ENCODE measurements at regions not wholly inside any gene's neighbourhood (a gene's known extent, or its start where the extent isn't known, plus 50 kb on each side); places are given as distances from the start of the nearest gene placed in this dataset.

- H4K20me1 ChIP-seq (ENCODE audit: insufficient read depth), result no peaks in the 10 kb centered on the region
- H3K9ac ChIP-seq (ENCODE audit: low read length), result no peak overlapping the region
- H3K36me3 ChIP-seq (ENCODE audit: insufficient read depth, low read length), result no peaks in the 10 kb centered on the region
- H3F3A ChIP-seq (ENCODE audit: insufficient read depth, low read length, poor library complexity, severe bottlenecking), result no peaks in the 10 kb centered on the region
- no peak overlapping the region for H3K4me3 ChIP-seq (ENCODE audit: low read length)
- H3K9me3 ChIP-seq (ENCODE audit: low read length), result no peaks in the 10 kb centered on the region
- no peak overlapping the region for H3K27ac ChIP-seq (ENCODE audit: low read length)
- TF ChIP-seq MXI1 (conservative IDR thresholded peaks at IDR 0.05; ENCODE audit: poor library complexity, severe bottlenecking), result no peak
- TF ChIP-seq REST (IDR thresholded peaks at IDR 0.05; ENCODE audit: borderline replicate concordance), result no peak
- no peak for TF ChIP-seq EZH2 (IDR thresholded peaks at IDR 0.05; ENCODE audit: borderline replicate concordance, insufficient read depth, low read length, poor library complexity, severe bottlenecking)
- TF ChIP-seq POLR2AphosphoS5 (IDR thresholded peaks at IDR 0.05), result no peak
- no peaks in the 10 kb centered on the region for H3K9me2 ChIP-seq (ENCODE audit: insufficient read depth, low read length)
- H3K27me3 ChIP-seq (ENCODE audit: insufficient read depth, low read depth, low read length), result no peaks in the 10 kb centered on the region
- no peak overlapping the region for H2AFZ ChIP-seq (ENCODE audit: low read depth, low read length)
- H3K4me2 ChIP-seq (ENCODE audit: low read length), result no peak overlapping the region
- no peaks in the 10 kb centered on the region for H3K79me2 ChIP-seq (replicated peaks; ENCODE audit: insufficient read depth, low read length)
Observed at GRCh38 chr7:42744746-42745145, 167.1 kb downstream of the C7orf25 start.

DNA sequence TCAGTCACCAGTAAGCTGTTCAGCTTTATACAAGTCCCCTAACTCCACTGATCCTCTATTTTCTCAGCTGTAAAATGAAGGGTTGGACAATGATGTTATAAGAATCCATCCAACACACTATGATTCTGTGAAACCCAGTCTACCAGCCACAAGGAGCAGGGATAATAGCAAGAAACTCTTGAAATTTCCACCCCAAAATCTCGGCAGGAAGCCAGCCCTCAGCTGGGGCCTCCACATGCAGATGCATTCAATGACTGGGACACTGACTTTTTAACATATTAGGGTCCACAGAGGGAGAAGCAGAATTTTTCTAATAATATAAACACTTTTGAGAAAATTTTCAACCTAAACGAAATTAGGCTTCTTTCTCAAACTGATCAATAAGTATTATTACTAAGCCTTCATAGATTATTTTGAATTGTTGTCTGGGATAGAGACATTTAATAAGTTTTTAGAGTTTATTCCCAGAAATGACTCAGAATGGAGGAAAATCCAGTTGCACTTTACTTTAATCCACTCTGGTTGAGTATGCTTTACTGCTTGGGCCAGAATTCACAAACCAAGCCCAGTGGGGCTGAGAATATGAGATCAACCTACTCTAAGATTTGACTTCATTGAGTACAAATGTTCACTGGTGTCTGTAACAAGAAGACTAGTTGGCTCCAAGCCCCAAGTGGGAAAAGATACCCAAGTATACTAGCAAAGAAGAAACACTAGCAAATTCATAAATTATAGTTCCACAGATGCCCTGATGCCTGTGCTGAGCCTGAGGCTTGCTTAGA, 168.6 kb downstream of the C7orf25 start:
- no peak overlapping the region for H2AFZ ChIP-seq (ENCODE audit: low read depth, low read length)
- no peaks in the 10 kb centered on the region for H3F3A ChIP-seq (ENCODE audit: insufficient read depth, low read length, poor library complexity, severe bottlenecking)
- H3K4me3 ChIP-seq (ENCODE audit: low read length), result no peak overlapping the region
- H3K36me3 ChIP-seq (ENCODE audit: insufficient read depth, low read length), result no peaks in the 10 kb centered on the region
- H3K27me3 ChIP-seq (ENCODE audit: insufficient read depth, low read depth, low read length), result no peaks in the 10 kb centered on the region
- H4K20me1 ChIP-seq (ENCODE audit: insufficient read depth), result no peaks in the 10 kb centered on the region
- no peak overlapping the region for H3K4me2 ChIP-seq (ENCODE audit: low read length)
- no peak overlapping the region for H3K9ac ChIP-seq (ENCODE audit: low read length)
- no peaks in the 10 kb centered on the region for H3K9me2 ChIP-seq (ENCODE audit: insufficient read depth, low read length)
- no peaks in the 10 kb centered on the region for H3K9me3 ChIP-seq (ENCODE audit: low read length)
- H3K79me2 ChIP-seq (replicated peaks; ENCODE audit: insufficient read depth, low read length), result no peaks in the 10 kb centered on the region
- no peak for TF ChIP-seq MXI1 (conservative IDR thresholded peaks at IDR 0.05; ENCODE audit: poor library complexity, severe bottlenecking)
- TF ChIP-seq POLR2AphosphoS5 (IDR thresholded peaks at IDR 0.05), result no peak
- TF ChIP-seq TAF1 (IDR thresholded peaks at IDR 0.05; ENCODE audit: low read depth), result no peak
- TF ChIP-seq, protein P1, sequence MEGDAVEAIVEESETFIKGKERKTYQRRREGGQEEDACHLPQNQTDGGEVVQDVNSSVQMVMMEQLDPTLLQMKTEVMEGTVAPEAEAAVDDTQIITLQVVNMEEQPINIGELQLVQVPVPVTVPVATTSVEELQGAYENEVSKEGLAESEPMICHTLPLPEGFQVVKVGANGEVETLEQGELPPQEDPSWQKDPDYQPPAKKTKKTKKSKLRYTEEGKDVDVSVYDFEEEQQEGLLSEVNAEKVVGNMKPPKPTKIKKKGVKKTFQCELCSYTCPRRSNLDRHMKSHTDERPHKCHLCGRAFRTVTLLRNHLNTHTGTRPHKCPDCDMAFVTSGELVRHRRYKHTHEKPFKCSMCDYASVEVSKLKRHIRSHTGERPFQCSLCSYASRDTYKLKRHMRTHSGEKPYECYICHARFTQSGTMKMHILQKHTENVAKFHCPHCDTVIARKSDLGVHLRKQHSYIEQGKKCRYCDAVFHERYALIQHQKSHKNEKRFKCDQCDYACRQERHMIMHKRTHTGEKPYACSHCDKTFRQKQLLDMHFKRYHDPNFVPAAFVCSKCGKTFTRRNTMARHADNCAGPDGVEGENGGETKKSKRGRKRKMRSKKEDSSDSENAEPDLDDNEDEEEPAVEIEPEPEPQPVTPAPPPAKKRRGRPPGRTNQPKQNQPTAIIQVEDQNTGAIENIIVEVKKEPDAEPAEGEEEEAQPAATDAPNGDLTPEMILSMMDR (IDR thresholded peaks at IDR 0.05; ENCODE audit: poor library complexity, severe bottlenecking), result no peak
- TF ChIP-seq EP300 (conservative IDR thresholded peaks at IDR 0.05; ENCODE audit: poor library complexity, severe bottlenecking), result no peak
- TF ChIP-seq REST (IDR thresholded peaks at IDR 0.05; ENCODE audit: borderline replicate concordance), result no peak
- TF ChIP-seq SMC3 (conservative IDR thresholded peaks at IDR 0.05; ENCODE audit: poor library complexity), result no peak
- TF ChIP-seq EZH2 (IDR thresholded peaks at IDR 0.05; ENCODE audit: borderline replicate concordance, insufficient read depth, low read length, poor library complexity, severe bottlenecking), result no peak
- no peak for TF ChIP-seq RAD21 (conservative IDR thresholded peaks at IDR 0.05)
- H3K27ac ChIP-seq (ENCODE audit: low read length), result no peak overlapping the region

Data from neural cell (in vitro differentiated cells).